ENCODE measurements at regions not wholly inside any gene's neighbourhood (a gene's known extent, or its start where the extent isn't known, plus 50 kb on each side); places are given as distances from the start of the nearest gene placed in this dataset.

DNA sequence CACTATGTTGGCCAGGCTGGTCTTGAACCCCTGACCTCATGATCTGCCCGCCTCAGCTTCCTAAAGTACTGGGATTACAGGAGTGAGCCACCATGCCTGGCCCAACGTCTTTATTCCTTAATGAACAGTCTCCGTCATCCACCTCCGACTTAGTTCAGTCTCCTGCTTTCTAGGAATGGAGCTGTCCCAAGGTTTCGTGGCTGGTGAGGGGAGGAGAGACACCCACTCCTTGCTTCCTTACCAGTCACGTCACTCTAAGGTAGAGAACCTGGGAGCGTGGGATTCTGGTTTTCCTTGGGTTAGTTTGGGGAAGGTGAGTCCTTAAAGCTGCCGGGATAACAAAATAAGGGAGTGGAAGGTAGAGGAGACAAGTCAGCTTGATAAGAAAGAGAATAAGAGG lies 55.0 kb upstream of the ATP2B4 start:
- TF ChIP-seq EZH2 (IDR thresholded peaks at IDR 0.05; ENCODE audit: insufficient read depth, poor library complexity, severe bottlenecking) (no peak), EZH2phosphoT487 (IDR thresholded peaks at IDR 0.05; ENCODE audit: insufficient read depth, low read depth) (no peak)

Data from GM23248 (cell line).